NCI-H2196 (cell line): ENCODE measurements at regions not wholly inside any gene's neighbourhood (a gene's known extent, or its start where the extent isn't known, plus 50 kb on each side); places are given as distances from the start of the nearest gene placed in this dataset.

Experiments
- DNase-seq: peaks from one replicate; lab custom pipeline; 2025; ENCODE audit not compliant: unreplicated experiment; lab: John Stamatoyannopoulos, UW

GRCh38 chr3:148004331-148004730 lies 595.2 kb downstream of the ZIC1 start:
- no peak for DNase-seq

DNA sequence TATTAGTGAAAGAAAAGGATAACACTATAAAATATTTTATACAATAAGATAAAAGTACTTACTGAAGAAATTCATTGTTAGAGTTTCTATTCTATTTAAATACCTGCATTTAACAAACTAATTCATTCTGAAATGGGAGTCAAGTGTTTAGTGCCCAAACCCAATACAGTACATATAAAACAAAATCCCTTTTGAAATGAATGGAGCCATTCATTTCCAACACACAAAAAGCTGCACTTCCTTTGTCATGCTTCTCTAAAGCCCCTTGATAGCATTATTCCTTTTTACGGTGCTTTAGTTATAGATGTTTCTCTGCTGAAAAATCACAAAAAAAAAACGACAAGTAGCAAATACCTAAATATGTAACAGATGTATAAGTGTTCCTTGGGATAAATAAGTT lies 596.3 kb downstream of the ZIC1 start:
- no peak for DNase-seq

DNA sequence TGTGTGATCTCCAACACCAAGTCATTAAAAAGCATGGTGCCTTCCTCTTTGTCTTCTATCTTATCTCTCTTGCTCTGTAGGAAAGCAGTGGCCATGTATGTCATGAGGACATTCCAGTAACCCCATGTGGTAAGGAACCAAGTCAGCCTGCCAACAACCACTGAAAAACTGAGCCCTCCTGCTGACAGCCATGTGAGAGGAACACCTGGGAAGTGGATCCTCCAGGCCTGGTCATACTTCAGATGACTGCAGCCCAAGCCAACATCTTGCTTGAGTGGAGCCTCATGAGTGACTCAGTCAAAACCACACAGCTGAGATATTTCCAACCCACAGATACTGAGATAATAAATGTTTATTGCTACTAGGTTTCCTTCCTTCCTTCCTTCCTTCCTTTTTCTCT lies 597.3 kb downstream of the ZIC1 start:
- no peak for DNase-seq

GRCh38 chr3:148008591-148008990 lies 599.4 kb downstream of the ZIC1 start:
- no peak for DNase-seq

- no peak for DNase-seq
Measured at GRCh38 chr3:148020861-148021260, 611.7 kb downstream of the ZIC1 start.

DNA sequence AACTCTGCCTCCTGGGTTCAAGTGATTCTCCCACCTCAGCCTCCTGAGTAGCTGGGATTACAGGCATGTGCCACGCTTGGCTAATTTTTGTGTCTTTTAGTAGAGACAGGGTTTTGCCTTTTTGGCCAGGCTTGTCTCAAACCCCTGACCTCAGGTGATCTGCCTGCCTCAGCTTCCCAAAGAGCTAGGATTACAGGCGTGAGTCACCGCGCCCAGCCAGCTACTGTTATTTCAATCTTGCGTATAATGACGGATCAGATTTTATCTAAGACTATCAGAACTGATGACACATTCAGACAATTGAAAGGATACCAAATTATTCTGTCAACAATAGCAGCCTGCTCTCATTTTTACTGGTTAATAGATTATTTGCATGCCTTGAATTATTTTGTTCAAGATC lies 612.2 kb downstream of the ZIC1 start:
- no peak for DNase-seq

DNA sequence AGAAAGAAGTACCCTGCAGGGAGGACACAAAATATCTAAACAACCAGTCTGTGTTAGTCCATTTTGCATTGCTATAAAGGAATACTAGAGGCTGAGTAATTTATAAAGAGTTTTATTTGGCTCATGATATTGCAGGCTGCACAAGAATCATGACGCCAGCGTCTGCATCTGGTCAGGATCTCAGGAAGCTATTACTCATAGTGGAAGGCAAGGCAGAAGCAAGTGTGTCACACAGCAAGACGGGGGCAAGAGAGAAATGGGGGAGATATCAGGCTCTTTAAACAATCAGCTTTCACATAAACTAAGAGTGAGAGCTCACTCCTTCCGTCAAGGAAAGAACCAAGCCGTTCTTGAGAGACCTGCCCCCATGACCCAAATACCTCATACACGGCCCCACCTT lies 614.8 kb downstream of the ZIC1 start:
- no peak for DNase-seq

GRCh38 chr3:148026009-148026588 lies 616.9 kb downstream of the ZIC1 start:
- no peak for DNase-seq

GRCh38 chr3:148030975-148031374 lies 621.8 kb downstream of the ZIC1 start:
- no peak for DNase-seq

GRCh38 chr3:148034353-148034752 lies 625.2 kb downstream of the ZIC1 start:
- no peak for DNase-seq

GRCh38 chr3:148036331-148036876 lies 627.2 kb downstream of the ZIC1 start:
- DNase-seq: no peak

DNA sequence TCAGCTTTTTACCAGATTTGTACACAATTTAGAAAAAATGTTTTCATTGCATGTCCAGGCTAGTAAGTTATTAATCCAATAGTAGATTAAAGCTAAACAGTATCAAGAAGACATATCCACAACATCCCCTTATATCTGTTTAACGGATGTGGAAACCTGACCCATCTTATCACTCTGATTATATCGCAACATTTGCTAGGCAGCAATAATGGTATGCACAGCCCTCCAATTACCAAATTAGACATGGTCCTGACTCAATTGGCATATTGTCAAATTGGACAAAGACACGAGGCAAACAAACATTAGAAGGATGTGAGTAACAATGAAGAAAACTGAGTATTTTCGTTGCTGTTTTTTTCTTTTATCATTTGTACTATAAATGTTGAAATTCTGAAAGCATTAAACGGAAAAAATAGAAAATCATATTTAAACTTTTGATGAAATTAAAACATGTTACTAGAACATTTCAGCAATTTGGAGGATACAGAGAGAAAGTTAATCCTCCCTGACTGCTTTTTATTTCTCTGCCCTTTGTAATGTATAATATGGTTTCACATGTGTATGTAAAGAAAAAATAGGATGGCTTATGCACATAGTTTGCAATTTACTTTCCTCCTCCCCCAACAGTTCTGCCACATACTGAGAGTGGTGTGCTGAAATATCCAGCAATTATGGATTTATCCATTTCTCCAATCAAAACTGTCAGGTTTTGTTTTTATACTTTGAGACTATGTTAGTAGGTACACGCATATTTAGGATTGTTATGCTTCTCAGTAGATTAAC lies 633.7 kb downstream of the ZIC1 start:
- DNase-seq: no peak

DNA sequence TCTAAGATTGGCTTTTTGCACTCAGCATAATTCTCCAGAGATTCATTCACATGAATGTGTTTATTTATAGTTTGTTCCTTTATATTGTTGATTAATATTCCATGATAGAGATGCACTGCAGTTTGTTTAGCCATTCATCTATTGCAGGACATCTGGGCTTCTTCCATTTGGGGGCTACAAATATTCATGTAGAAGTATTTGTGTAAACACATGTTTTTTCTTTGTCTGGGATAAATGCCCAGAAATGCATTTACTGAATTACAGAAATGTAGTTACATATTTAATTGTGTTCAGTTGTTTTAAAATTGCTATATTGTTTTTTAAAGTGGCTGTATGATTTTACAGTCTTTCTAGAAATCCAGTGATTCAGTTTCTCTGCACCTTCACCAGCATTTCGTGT lies 635.0 kb downstream of the ZIC1 start:
- DNase-seq: no peak

DNA sequence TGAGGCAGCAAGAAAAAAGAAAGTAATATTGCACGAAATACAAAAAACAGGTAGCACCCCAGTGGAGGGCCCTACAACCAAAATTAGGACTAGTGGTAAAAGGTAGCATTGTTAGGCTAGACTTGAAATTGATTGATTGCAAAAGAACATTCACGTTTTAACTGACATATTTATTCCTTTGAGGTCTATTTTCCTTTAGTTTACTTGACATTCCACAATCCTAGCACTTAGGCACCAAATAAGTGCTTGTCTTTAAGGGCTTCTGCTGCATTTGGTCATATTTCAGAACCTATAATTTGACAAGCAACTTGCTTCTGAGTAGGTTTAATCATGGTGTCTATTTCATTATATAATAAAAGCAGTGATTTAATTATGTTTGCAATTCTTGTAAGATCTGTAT lies 642.7 kb upstream of the AGTR1 start:
- DNase-seq: no peak

GRCh38 chr3:148062590-148062989 lies 635.1 kb upstream of the AGTR1 start:
- no peak for DNase-seq

GRCh38 chr3:148066802-148067201 lies 630.9 kb upstream of the AGTR1 start:
- no peak for DNase-seq

DNA sequence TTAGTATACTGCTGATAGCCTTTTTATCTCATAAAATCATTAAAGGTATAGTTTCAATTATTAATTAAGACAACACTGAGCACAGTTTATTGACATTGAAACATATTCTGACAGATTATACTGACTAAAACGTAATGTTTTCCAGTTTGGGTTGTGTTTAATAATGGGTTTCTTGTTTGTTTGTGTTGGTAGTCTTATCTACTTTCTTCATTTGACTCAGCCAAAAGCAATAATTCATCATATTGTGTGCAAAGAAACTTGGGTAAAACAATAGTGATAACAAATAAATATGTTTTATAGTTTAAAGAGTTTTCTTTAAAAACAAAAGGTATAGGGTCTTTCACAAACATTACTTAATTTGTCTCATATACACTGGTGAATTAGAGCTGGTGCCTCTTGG lies 629.2 kb upstream of the AGTR1 start:
- no peak for DNase-seq

- DNase-seq: no peak
Measured at GRCh38 chr3:148070041-148070440, 627.7 kb upstream of the AGTR1 start.

DNA sequence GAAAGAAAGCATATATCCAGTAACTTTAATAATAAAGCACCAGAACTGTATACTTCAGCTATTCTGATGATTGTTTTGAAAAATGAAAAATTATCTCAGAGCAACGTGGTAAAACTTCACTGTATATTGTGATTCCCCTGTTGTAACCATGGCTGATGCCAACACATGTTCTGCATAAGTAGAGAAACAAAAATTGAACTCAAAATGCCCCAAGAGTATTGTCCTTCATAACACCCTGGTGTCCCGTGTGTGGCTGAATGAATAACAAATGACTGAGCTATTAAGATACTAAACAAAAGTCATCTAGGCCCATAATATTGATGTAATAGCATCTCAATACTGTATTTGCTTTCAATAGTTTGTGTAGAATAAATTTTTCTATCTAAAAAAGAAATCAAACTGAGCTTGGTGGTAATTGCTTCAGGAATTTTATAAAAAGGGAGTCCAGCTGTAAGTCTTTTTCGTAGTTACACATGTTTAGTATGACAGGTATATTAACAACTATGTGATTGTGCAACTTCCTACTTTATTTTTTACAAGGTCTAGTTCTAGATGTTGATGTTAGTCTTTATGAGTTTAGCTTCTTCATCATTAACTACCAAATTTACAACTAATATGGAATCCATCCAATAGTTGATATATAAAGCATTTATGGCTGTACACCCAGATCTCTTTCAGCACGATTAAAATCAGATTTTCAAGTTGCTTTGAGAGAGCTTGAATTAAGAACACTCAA lies 623.8 kb upstream of the AGTR1 start:
- DNase-seq: no peak

- no peak for DNase-seq
Measured at GRCh38 chr3:148074946-148075345, 622.8 kb upstream of the AGTR1 start.

GRCh38 chr3:148075771-148076716 lies 621.7 kb upstream of the AGTR1 start:
- DNase-seq: peak; percentile 17
